ENCODE measurements at regions not wholly inside any gene's neighbourhood (a gene's known extent, or its start where the extent isn't known, plus 50 kb on each side); places are given as distances from the start of the nearest gene placed in this dataset.

DNA sequence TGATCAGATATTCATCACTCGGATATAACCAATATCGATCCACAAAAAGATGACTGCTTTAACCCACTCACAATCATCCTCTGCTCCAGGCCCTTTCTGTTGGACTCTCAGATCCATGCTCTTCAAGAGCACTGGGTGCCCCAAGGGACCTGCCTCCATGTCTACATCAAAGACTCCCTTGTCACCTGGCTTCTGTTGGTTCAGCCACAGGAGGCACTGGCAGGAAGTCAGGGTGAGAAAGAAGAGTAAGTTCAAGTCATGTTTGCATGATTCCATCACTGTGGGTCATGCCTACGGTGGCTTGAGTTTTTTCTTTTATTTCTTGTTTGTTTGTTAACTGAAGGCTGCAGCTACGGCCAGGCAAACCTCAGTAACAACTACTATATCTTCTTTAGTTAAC is 243.3 kb downstream of the ADGRG6 start:
- FAIRE-seq = no peak
- no peak overlapping the region for H3K27ac ChIP-seq (ENCODE audit: low read depth in 1 of 3, low read length in 2 of 3)

GRCh38 chr6:142548566-142548965 is 246.8 kb downstream of the ADGRG6 start:
- FAIRE-seq (no peak), DNase-seq (no peak)
- Histone ChIP-seq H3K27ac (ENCODE audit: low read depth in 1 of 3, low read length in 2 of 3) (no peak overlapping the region), H3K4me3 (ENCODE audit: low read depth in 1 of 3, low read length in 3 of 3) (no peak overlapping the region), H3K27me3 (ENCODE audit: control insufficient read depth in 3 of 3, insufficient read depth in 3 of 3, low read length in 3 of 3) (peaks cover 0 to 8% (median 2%) of the 10 kb centered on the region in 3 donors), H3K4me1 (ENCODE audit: control insufficient read depth in 3 of 3, insufficient read depth in 2 of 3, low read depth in 1 of 3, low read length in 2 of 3) (no peaks in the 10 kb centered on the region), H3K36me3 (ENCODE audit: control insufficient read depth in 3 of 3, insufficient read depth in 2 of 3, low read depth in 1 of 3, low read length in 3 of 3) (no peaks in the 10 kb centered on the region), H3K9me3 (ENCODE audit: control insufficient read depth in 2 of 2, insufficient read depth in 1 of 2, low read depth in 1 of 2, low read length in 1 of 2) (no peaks in the 10 kb centered on the region)
- 53 to 74% (median 72%) methylated on average over 1 of the region's 1 CpG for WGBS, 3 donors

More for the DNA sequence above, 243.3 kb downstream of the ADGRG6 start:
- 77 to 83% (median 80%) methylated on average over 4 of the region's 4 CpGs for WGBS, 3 donors
- Histone ChIP-seq H3K4me1 (ENCODE audit: control insufficient read depth in 3 of 3, insufficient read depth in 2 of 3, low read depth in 1 of 3, low read length in 2 of 3) (no peaks in the 10 kb centered on the region), H3K27me3 (ENCODE audit: control insufficient read depth in 3 of 3, insufficient read depth in 3 of 3, low read length in 3 of 3) (peaks cover 0 to 3% (median 0%) of the 10 kb centered on the region in 3 donors), H3K36me3 (ENCODE audit: control insufficient read depth in 3 of 3, insufficient read depth in 2 of 3, low read depth in 1 of 3, low read length in 3 of 3) (no peaks in the 10 kb centered on the region), H3K9me3 (ENCODE audit: control insufficient read depth in 2 of 2, insufficient read depth in 1 of 2, low read depth in 1 of 2, low read length in 1 of 2) (no peaks in the 10 kb centered on the region), H3K4me3 (ENCODE audit: low read depth in 1 of 3, low read length in 3 of 3) (no peak overlapping the region)
- DNase-seq = no peak

- FAIRE-seq (no peak), DNase-seq (no peak)
- no peaks in the 10 kb centered on the region for H3K36me3 ChIP-seq (ENCODE audit: control insufficient read depth in 3 of 3, insufficient read depth in 2 of 3, low read depth in 1 of 3, low read length in 3 of 3)
- peaks cover 0 to 5% (median 2%) of the 10 kb centered on the region in 3 donors for H3K27me3 ChIP-seq (ENCODE audit: control insufficient read depth in 3 of 3, insufficient read depth in 3 of 3, low read length in 3 of 3)
- no peaks in the 10 kb centered on the region for H3K9me3 ChIP-seq (ENCODE audit: control insufficient read depth in 2 of 2, insufficient read depth in 1 of 2, low read depth in 1 of 2, low read length in 1 of 2)
- H3K27ac ChIP-seq (ENCODE audit: low read depth in 1 of 3, low read length in 2 of 3) = no peak overlapping the region
- 67 to 75% (median 71%) methylated on average over 7 of the region's 7 CpGs for WGBS, 3 donors
- H3K4me3 ChIP-seq (ENCODE audit: low read depth in 1 of 3, low read length in 3 of 3) = no peak overlapping the region
- H3K4me1 ChIP-seq (ENCODE audit: control insufficient read depth in 3 of 3, insufficient read depth in 2 of 3, low read depth in 1 of 3, low read length in 2 of 3) = no peaks in the 10 kb centered on the region
Measured at GRCh38 chr6:142550310-142551063, 248.7 kb downstream of the ADGRG6 start.

DNA sequence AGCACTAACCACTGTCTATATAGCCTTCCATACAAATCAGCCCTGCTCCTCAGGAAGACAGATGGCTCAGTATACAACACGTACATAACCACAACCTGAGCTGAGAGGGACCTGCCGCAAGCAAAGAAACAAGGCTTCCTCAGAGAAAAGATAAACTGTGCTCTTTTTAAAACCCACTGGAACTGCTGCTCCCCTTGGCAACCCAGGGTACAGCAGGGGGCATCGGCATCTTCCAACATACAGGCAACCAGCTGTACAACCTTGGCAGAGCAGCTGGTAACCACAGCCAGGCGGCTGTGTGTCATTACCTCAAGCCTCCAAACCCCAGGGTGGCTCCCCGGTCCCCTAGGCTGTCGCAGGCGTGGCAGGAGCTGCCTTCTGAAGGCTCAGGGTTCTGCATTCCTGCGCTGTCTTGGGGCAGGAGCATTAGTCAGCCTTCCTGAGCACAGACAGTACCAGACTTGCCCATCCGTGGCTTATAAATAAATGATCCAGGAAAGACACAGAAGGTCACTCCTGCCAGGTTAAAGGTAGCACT is 249.5 kb downstream of the ADGRG6 start:
- Histone ChIP-seq H3K4me3 (ENCODE audit: low read depth in 1 of 3, low read length in 3 of 3) (no peak overlapping the region), H3K36me3 (ENCODE audit: control insufficient read depth in 3 of 3, insufficient read depth in 2 of 3, low read depth in 1 of 3, low read length in 3 of 3) (no peaks in the 10 kb centered on the region), H3K27me3 (ENCODE audit: control insufficient read depth in 3 of 3, insufficient read depth in 3 of 3, low read length in 3 of 3) (peaks cover 0 to 5% (median 2%) of the 10 kb centered on the region in 3 donors), H3K4me1 (ENCODE audit: control insufficient read depth in 3 of 3, insufficient read depth in 2 of 3, low read depth in 1 of 3, low read length in 2 of 3) (no peaks in the 10 kb centered on the region), H3K9me3 (ENCODE audit: control insufficient read depth in 2 of 2, insufficient read depth in 1 of 2, low read depth in 1 of 2, low read length in 1 of 2) (no peaks in the 10 kb centered on the region), H3K27ac (ENCODE audit: low read depth in 1 of 3, low read length in 2 of 3) (no peak overlapping the region)
- no peak for DNase-seq
- FAIRE-seq = no peak
- WGBS, 3 donors = 34 to 52% (median 36%) methylated on average over 9 of the region's 9 CpGs

- no peak for DNase-seq
- no peaks in the 10 kb centered on the region for H3K9me3 ChIP-seq (ENCODE audit: control insufficient read depth in 2 of 2, insufficient read depth in 1 of 2, low read depth in 1 of 2, low read length in 1 of 2)
- H3K4me1 ChIP-seq (ENCODE audit: control insufficient read depth in 3 of 3, insufficient read depth in 2 of 3, low read depth in 1 of 3, low read length in 2 of 3) = no peaks in the 10 kb centered on the region
- FAIRE-seq = no peak
- H3K36me3 ChIP-seq (ENCODE audit: control insufficient read depth in 3 of 3, insufficient read depth in 2 of 3, low read depth in 1 of 3, low read length in 3 of 3) = no peaks in the 10 kb centered on the region
- no peaks in the 10 kb centered on the region for H3K27me3 ChIP-seq (ENCODE audit: control insufficient read depth in 3 of 3, insufficient read depth in 3 of 3, low read length in 3 of 3)
- no peak overlapping the region for H3K27ac ChIP-seq (ENCODE audit: low read depth in 1 of 3, low read length in 2 of 3)
- H3K4me3 ChIP-seq (ENCODE audit: low read depth in 1 of 3, low read length in 3 of 3) = no peak overlapping the region
- WGBS, 3 donors = 66 to 74% (median 67%) methylated on average over 3 of the region's 3 CpGs
Measured at GRCh38 chr6:142558786-142559185, 257.0 kb downstream of the ADGRG6 start.

GRCh38 chr6:142561511-142562265 is 259.9 kb downstream of the ADGRG6 start:
- Histone ChIP-seq H3K9me3 (ENCODE audit: control insufficient read depth in 2 of 2, insufficient read depth in 1 of 2, low read depth in 1 of 2, low read length in 1 of 2) (no peaks in the 10 kb centered on the region), H3K4me3 (ENCODE audit: low read depth in 1 of 3, low read length in 3 of 3) (no peak overlapping the region), H3K4me1 (ENCODE audit: control insufficient read depth in 3 of 3, insufficient read depth in 2 of 3, low read depth in 1 of 3, low read length in 2 of 3) (no peaks in the 10 kb centered on the region), H3K27ac (ENCODE audit: low read depth in 1 of 3, low read length in 2 of 3) (no peak overlapping the region), H3K27me3 (ENCODE audit: control insufficient read depth in 3 of 3, insufficient read depth in 3 of 3, low read length in 3 of 3) (no peaks in the 10 kb centered on the region), H3K36me3 (ENCODE audit: control insufficient read depth in 3 of 3, insufficient read depth in 2 of 3, low read depth in 1 of 3, low read length in 3 of 3) (no peaks in the 10 kb centered on the region)
- no peak for FAIRE-seq
- 79 to 88% (median 80%) methylated on average over 3 of the region's 3 CpGs for WGBS, 3 donors
- no peak for DNase-seq

- DNase-seq (no peak), FAIRE-seq (no peak)
- H3K27ac ChIP-seq (ENCODE audit: low read depth in 1 of 3, low read length in 2 of 3) = no peak overlapping the region
- no peaks in the 10 kb centered on the region for H3K36me3 ChIP-seq (ENCODE audit: control insufficient read depth in 3 of 3, insufficient read depth in 2 of 3, low read depth in 1 of 3, low read length in 3 of 3)
- no peaks in the 10 kb centered on the region for H3K4me1 ChIP-seq (ENCODE audit: control insufficient read depth in 3 of 3, insufficient read depth in 2 of 3, low read depth in 1 of 3, low read length in 2 of 3)
- H3K4me3 ChIP-seq (ENCODE audit: low read depth in 1 of 3, low read length in 3 of 3) = no peak overlapping the region
- H3K27me3 ChIP-seq (ENCODE audit: control insufficient read depth in 3 of 3, insufficient read depth in 3 of 3, low read length in 3 of 3) = no peaks in the 10 kb centered on the region
- no peaks in the 10 kb centered on the region for H3K9me3 ChIP-seq (ENCODE audit: control insufficient read depth in 2 of 2, insufficient read depth in 1 of 2, low read depth in 1 of 2, low read length in 1 of 2)
- 82 to 91% (median 85%) methylated on average over 4 of the region's 4 CpGs for WGBS, 3 donors
Measured at GRCh38 chr6:142562865-142563264, 261.1 kb downstream of the ADGRG6 start.

DNA sequence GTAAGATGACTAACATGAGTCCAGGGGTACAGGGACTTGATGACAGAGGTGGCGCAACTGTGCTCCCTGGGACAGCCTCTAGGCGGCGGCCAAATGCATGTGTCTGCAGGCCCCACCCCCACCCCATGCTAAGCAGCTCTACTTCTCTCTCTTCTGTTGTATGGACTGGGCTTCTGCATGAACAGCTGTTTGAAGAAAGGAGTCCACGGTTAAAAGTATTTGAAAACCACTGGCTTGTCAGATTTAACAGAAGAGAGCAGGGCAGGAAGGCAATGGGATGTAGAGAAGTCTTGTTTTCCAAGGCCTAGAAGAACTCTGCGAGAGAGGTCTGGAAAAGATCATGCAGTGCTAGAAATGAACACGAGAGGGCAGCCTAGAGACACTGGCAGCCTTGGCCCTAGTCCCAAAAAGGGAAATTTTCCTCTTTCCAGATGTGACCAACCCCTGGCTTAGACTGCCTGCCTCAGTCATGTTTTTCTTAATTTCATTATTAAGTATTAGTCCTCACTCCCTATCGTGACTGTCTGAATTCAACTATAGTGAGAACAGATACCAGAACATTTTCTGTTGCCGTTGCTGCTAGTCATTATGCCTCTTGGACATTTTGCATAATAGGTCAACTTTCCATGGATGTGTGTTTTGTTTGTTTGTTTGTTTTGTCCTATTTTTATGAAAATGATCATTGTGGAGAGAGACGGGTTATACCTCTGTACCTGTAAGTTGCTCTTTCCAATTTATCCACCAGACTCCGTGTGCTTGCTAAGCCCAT is 265.0 kb downstream of the ADGRG6 start:
- no peaks in the 10 kb centered on the region for H3K4me1 ChIP-seq (ENCODE audit: control insufficient read depth in 3 of 3, insufficient read depth in 2 of 3, low read depth in 1 of 3, low read length in 2 of 3)
- peak; percentile 41 to 68 for DNase-seq
- H3K36me3 ChIP-seq (ENCODE audit: control insufficient read depth in 3 of 3, insufficient read depth in 2 of 3, low read depth in 1 of 3, low read length in 3 of 3) = no peaks in the 10 kb centered on the region
- H3K27ac ChIP-seq (ENCODE audit: low read depth in 1 of 3, low read length in 2 of 3) = no peak overlapping the region
- no peaks in the 10 kb centered on the region for H3K27me3 ChIP-seq (ENCODE audit: control insufficient read depth in 3 of 3, insufficient read depth in 3 of 3, low read length in 3 of 3)
- no peaks in the 10 kb centered on the region for H3K9me3 ChIP-seq (ENCODE audit: control insufficient read depth in 2 of 2, insufficient read depth in 1 of 2, low read depth in 1 of 2, low read length in 1 of 2)
- no peak overlapping the region for H3K4me3 ChIP-seq (ENCODE audit: low read depth in 1 of 3, low read length in 3 of 3)
- 65 to 68% (median 66%) methylated on average over 10 of the region's 10 CpGs for WGBS, 3 donors
- no peak for FAIRE-seq
